Tibial nerve (tissue), 4 donors: ENCODE measurements at regions not wholly inside any gene's neighbourhood (a gene's known extent, or its start where the extent isn't known, plus 50 kb on each side); places are given as distances from the start of the nearest gene placed in this dataset.

Experiments used
- EP300 ChIP-seq, 2 donors: sonication (generic); formaldehyde crosslinking; IDR thresholded peaks; one replicate each; pipeline ENCODE4 v1.6.1; 2017; ENCODE audit warnings: antibody characterized with exemption in 2 of 2, mild to moderate bottlenecking in 1 of 2
- POLR2A ChIP-seq, 2 donors: fragments of 450-650 bp; IDR thresholded peaks; one replicate each; pipeline ENCODE4 v1.6.1; 2017; ENCODE audit warnings: antibody characterized with exemption in 2 of 2, mild to moderate bottlenecking in 2 of 2, moderate library complexity in 2 of 2
- TF ChIP-seq, protein P1 (sequence below), 5 experiments: fragments of 200-600 bp in 3 of 5; fragments of 450-650 bp in 2 of 5; sonication (generic) in 3 of 5; IDR thresholded peaks; one replicate each; pipeline ENCODE4 v1.5.1; 2016 to 2019; ENCODE audit warnings: antibody characterized with exemption in 5 of 5, mild to moderate bottlenecking in 3 of 5, moderate library complexity in 2 of 5

DNA sequence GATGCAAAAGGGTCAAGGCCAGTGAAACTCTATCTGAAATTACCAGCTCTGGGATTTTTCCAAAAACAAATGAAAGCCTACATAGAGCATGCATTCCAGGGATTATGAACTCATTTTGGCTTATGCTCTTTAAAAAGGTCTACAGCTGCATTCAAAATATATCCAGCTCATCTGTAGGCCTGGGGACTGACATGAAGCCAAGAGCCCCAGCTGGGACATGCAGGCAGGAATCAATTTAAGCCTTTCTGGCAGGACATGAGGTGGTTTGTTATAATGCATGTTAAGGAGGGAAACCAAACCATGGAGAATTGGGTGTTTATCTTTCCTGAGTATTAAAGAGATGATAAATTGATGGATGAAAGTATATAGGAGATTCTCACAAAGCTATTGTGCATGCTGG lies 164.5 kb downstream of the RBM43 start:
- TF ChIP-seq, protein P1, sequence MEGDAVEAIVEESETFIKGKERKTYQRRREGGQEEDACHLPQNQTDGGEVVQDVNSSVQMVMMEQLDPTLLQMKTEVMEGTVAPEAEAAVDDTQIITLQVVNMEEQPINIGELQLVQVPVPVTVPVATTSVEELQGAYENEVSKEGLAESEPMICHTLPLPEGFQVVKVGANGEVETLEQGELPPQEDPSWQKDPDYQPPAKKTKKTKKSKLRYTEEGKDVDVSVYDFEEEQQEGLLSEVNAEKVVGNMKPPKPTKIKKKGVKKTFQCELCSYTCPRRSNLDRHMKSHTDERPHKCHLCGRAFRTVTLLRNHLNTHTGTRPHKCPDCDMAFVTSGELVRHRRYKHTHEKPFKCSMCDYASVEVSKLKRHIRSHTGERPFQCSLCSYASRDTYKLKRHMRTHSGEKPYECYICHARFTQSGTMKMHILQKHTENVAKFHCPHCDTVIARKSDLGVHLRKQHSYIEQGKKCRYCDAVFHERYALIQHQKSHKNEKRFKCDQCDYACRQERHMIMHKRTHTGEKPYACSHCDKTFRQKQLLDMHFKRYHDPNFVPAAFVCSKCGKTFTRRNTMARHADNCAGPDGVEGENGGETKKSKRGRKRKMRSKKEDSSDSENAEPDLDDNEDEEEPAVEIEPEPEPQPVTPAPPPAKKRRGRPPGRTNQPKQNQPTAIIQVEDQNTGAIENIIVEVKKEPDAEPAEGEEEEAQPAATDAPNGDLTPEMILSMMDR (IDR thresholded peaks at IDR 0.05) = no peak
- TF ChIP-seq POLR2A (IDR thresholded peaks at IDR 0.05) (no peak), EP300 (IDR thresholded peaks at IDR 0.05) (no peak)
